Calu3 (cell line): ENCODE measurements at regions not wholly inside any gene's neighbourhood (a gene's known extent, or its start where the extent isn't known, plus 50 kb on each side); places are given as distances from the start of the nearest gene placed in this dataset.

Experiments
- BruUV-seq: library from RNA; stranded (reverse); fragments of 400-500 nt; replicated peaks from 2 replicates; lab custom pipeline; 2021; lab: Mats Ljungman, UMichigan
- CTCF ChIA-PET: fragments of 300-600 bp; sonication (Branson Sonifier 250); formaldehyde crosslinking; loops from one replicate; lab custom pipeline; 2022; ENCODE audit warnings: antibody characterized with exemption; lab: Charles Lee
- DNase-seq: peaks from one replicate; pipeline ENCODE4 v3.0.0; 2022
- H3K27ac Mint-ChIP-seq: one replicate; pipeline ENCODE4 v1.8.0; 2022; ENCODE audit warnings: mixed read lengths; ENCODE audit not compliant: unreplicated experiment
- H3K27me3 Mint-ChIP-seq: one replicate; pipeline ENCODE4 v1.8.0; 2022; ENCODE audit warnings: mixed read lengths; ENCODE audit not compliant: unreplicated experiment
- H3K36me3 Mint-ChIP-seq: one replicate; pipeline ENCODE4 v1.8.0; 2022; ENCODE audit warnings: mild to moderate bottlenecking, moderate library complexity, mixed read lengths; ENCODE audit not compliant: insufficient read depth, unreplicated experiment
- H3K4me1 Mint-ChIP-seq: one replicate; pipeline ENCODE4 v1.8.0; 2022; ENCODE audit warnings: mild to moderate bottlenecking, low read depth, mixed read lengths; ENCODE audit not compliant: unreplicated experiment
- H3K4me3 Mint-ChIP-seq: one replicate; pipeline ENCODE4 v1.8.0; 2022; ENCODE audit warnings: mild to moderate bottlenecking, low read depth, moderate library complexity, mixed read lengths; ENCODE audit not compliant: unreplicated experiment
- H3K9me3 Mint-ChIP-seq: one replicate; pipeline ENCODE4 v1.8.0; 2022; ENCODE audit warnings: low read depth, mixed read lengths; ENCODE audit not compliant: unreplicated experiment
- intact Hi-C: fragments of 100-400 bp; cut with micrococcal nuclease; formaldehyde crosslinking; loops from one replicate; pipeline ENCODE4 v1.10.0; 2022; ENCODE audit not compliant: unreplicated experiment
- TF ChIP-seq, protein P1 (sequence below): fragments of 200-600 bp; IDR thresholded peaks from one replicate; pipeline ENCODE4 v1.8.0; 2022; ENCODE audit warnings: antibody characterized with exemption; ENCODE audit not compliant: unreplicated experiment

DNA sequence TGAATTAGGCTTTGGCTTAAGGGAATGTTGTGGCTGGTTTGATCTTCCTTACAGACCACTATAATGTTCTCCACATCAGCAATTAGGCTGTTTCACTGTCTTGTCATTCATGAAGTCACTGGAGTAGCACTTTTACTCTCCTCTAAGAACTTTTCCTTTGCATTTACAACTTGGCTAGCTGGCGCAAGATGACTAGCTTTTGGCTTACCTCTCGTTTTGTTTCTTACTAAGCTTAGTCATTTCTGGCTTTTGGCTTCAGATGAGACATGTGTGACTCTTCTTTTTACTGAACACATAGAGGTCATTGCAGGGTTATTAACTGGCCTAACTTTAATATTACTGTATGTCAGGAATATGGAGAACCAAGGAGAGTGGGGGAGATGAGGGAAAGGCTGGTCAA lies 143.2 kb downstream of the PTCHD4 start:
- Mint-ChIP-seq H3K27ac (no peak overlapping the region), H3K4me1 (no peaks in the 10 kb centered on the region), H3K4me3 (no peak overlapping the region), H3K27me3 (no peaks in the 10 kb centered on the region), H3K9me3 (no peaks in the 10 kb centered on the region), H3K36me3 (no peaks in the 10 kb centered on the region)
- TF ChIP-seq, protein P1, sequence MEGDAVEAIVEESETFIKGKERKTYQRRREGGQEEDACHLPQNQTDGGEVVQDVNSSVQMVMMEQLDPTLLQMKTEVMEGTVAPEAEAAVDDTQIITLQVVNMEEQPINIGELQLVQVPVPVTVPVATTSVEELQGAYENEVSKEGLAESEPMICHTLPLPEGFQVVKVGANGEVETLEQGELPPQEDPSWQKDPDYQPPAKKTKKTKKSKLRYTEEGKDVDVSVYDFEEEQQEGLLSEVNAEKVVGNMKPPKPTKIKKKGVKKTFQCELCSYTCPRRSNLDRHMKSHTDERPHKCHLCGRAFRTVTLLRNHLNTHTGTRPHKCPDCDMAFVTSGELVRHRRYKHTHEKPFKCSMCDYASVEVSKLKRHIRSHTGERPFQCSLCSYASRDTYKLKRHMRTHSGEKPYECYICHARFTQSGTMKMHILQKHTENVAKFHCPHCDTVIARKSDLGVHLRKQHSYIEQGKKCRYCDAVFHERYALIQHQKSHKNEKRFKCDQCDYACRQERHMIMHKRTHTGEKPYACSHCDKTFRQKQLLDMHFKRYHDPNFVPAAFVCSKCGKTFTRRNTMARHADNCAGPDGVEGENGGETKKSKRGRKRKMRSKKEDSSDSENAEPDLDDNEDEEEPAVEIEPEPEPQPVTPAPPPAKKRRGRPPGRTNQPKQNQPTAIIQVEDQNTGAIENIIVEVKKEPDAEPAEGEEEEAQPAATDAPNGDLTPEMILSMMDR: no peak
- CTCF ChIA-PET: no interaction called here
- BruUV-seq: no TSS peak
- intact Hi-C loops: no loop called here
- DNase-seq: no peak

DNA sequence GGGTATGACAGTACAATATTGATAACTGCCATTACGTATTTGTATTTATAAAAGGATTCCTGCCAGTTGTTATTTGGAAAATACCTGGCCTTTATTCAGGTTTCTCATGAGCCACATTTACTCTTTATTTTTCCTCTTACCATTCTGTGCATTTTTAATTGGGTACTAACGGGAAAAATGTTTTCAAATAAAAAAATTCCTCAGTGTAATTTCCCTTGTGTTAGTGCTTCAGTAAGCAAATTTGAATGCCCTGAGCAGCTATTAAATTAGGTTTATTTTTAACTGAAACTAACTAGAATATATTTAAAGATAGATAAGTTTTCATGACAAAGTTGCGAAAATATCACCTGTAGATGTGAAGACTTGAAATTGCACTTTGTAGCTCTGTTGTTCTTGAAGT lies 146.0 kb downstream of the PTCHD4 start:
- intact Hi-C loops: no loop called here
- H3K27ac Mint-ChIP-seq: no peak overlapping the region
- TF ChIP-seq, protein P1: no peak
- H3K9me3 Mint-ChIP-seq: no peaks in the 10 kb centered on the region
- CTCF ChIA-PET: no interaction called here
- H3K36me3 Mint-ChIP-seq: no peaks in the 10 kb centered on the region
- no peaks in the 10 kb centered on the region for H3K27me3 Mint-ChIP-seq
- DNase-seq: no peak
- no peaks in the 10 kb centered on the region for H3K4me1 Mint-ChIP-seq
- H3K4me3 Mint-ChIP-seq: no peak overlapping the region
- no TSS peak for BruUV-seq

DNA sequence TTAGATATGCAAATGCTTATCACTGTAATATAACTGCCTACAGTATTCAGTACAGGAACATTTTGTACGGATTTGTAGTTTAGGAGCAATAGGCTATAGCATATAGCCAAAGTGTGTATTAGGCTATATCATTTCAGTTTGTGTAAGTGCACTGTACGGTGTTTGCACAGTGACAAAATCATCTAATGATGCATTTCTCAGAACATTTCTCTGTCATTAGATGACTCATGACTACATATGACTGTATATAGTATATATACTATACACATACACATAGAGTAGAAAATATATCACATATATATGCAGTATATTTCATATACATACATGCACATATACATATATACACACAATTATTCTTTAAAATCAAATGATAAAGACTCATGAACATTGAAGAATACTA lies 158.4 kb downstream of the PTCHD4 start:
- DNase-seq: no peak
- H3K4me1 Mint-ChIP-seq: no peaks in the 10 kb centered on the region
- intact Hi-C loops: no loop called here

DNA sequence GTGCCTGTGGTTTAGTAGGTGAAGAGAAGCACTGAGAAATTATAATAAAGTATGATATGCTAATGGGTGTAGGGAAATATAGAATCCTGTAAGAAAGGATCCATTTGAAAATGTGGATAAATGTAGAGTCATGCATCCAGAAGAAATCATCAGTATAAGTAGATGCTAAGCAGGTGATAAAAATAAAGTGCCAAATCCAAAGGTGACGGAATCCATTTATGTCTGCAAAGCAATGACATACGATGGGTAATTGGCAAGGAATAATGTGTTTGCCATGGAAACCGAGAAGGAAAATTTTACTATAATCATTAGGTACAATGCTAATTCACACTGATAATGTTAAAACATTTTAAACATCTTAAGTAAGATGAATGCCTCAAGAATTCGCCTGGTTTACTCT lies 163.0 kb downstream of the OPN5 start:
- H3K9me3 Mint-ChIP-seq: peaks cover 3% of the 10 kb centered on the region
- TF ChIP-seq, protein P1: no peak
- no peak for DNase-seq
- CTCF ChIA-PET: no interaction called here
- intact Hi-C loops: no loop called here
- H3K36me3 Mint-ChIP-seq: no peaks in the 10 kb centered on the region
- no peaks in the 10 kb centered on the region for H3K4me1 Mint-ChIP-seq
- no peak overlapping the region for H3K27ac Mint-ChIP-seq
- H3K27me3 Mint-ChIP-seq: no peaks in the 10 kb centered on the region
- no peak overlapping the region for H3K4me3 Mint-ChIP-seq
- no TSS peak for BruUV-seq

More for the DNA sequence above, 158.4 kb downstream of the PTCHD4 start:
- BruUV-seq: no TSS peak
- TF ChIP-seq, protein P1: no peak
- H3K36me3 Mint-ChIP-seq: no peaks in the 10 kb centered on the region
- H3K9me3 Mint-ChIP-seq: peaks cover 6% of the 10 kb centered on the region
- no peak overlapping the region for H3K27ac Mint-ChIP-seq
- H3K4me3 Mint-ChIP-seq: no peak overlapping the region
- H3K27me3 Mint-ChIP-seq: peaks cover 15% of the 10 kb centered on the region
- CTCF ChIA-PET: no interaction called here
